Endothelial cell of umbilical vein (primary cell): ENCODE measurements at regions not wholly inside any gene's neighbourhood (a gene's known extent, or its start where the extent isn't known, plus 50 kb on each side); places are given as distances from the start of the nearest gene placed in this dataset.

Source experiments
- BruUV-seq: library from RNA; stranded (reverse); fragments of 400-500 nt; replicated peaks from 2 replicates; lab custom pipeline; 2021; lab: Mats Ljungman, UMichigan
- CTCF ChIA-PET: fragments of 300-600, 350-600 bp; sonication (Branson Sonifier 250); formaldehyde crosslinking; loops from one replicate; lab custom pipeline; 2021; ENCODE audit warnings: antibody characterized with exemption, inconsistent platforms; lab: Charles Lee
- POLR2A ChIA-PET: fragments of 300-600, 350-600 bp; sonication (Branson Sonifier 250); formaldehyde crosslinking; loops from one replicate; lab custom pipeline; 2021; ENCODE audit warnings: antibody characterized with exemption, inconsistent platforms; lab: Charles Lee
- DNase-seq: peaks from one replicate; pipeline ENCODE4 v3.0.0-alpha.2; 2011; ENCODE audit warnings: low read depth, low spot score
- FAIRE-seq: peaks from 2 replicates; lab custom pipeline; 2011; peaks lifted over from hg19 to GRCh38; lab: Jason Lieb, UNC
- H2AFZ ChIP-seq: 2 replicates; pipeline ENCODE4 v1.6.0; 2012; ENCODE audit warnings: low read depth, low read length, control low read depth, inconsistent platforms
- H3K27ac ChIP-seq: 2 replicates; pipeline ENCODE4 v1.5.1; 2011; ENCODE audit warnings: low read depth, mild to moderate bottlenecking, control low read depth, low read length, moderate library complexity; ENCODE audit not compliant: insufficient read depth
- H3K27me3 ChIP-seq, 2 experiments: 2 replicates each; pipeline versions ENCODE4 v1.6.0 to v1.6.1; 2011; ENCODE audit warnings: low read length in 2 of 2, mixed read lengths in 1 of 2; ENCODE audit not compliant: control insufficient read depth in 2 of 2, insufficient read depth in 2 of 2
- H3K36me3 ChIP-seq, 2 experiments: 2 replicates in 1 of 2; 3 replicates in 1 of 2; pipeline ENCODE4 v1.5.1; 2011; ENCODE audit warnings: low read length in 2 of 2, mild to moderate bottlenecking in 1 of 2, moderate library complexity in 1 of 2; ENCODE audit not compliant: control insufficient read depth in 2 of 2, insufficient read depth in 2 of 2; ENCODE audit errors: extremely low read depth in 1 of 2
- H3K4me1 ChIP-seq: 3 replicates; pipeline ENCODE4 v1.5.1; 2011; ENCODE audit warnings: mild to moderate bottlenecking, low read length; ENCODE audit not compliant: control insufficient read depth, insufficient read depth; ENCODE audit errors: extremely low read depth
- H3K4me2 ChIP-seq: 2 replicates; pipeline ENCODE4 v1.6.1; 2011; ENCODE audit warnings: low read length, control low read depth, mixed read lengths; ENCODE audit not compliant: insufficient read depth
- H3K4me3 ChIP-seq, 3 experiments: fragments of 200-600 bp in 1 of 3; sonication (generic), shearing (Covaris generic) in 1 of 3; replicated peaks in 1 of 3; 2 replicates each; pipeline ENCODE4 v1.5.1; 2011 to 2016; ENCODE audit warnings: control low read depth in 3 of 3, low read length in 3 of 3, mild to moderate bottlenecking in 2 of 3, inconsistent platforms in 1 of 3, low read depth in 1 of 3, moderate library complexity in 1 of 3; ENCODE audit not compliant: insufficient read depth in 1 of 3
- H3K79me2 ChIP-seq: 2 replicates; pipeline ENCODE4 v1.6.0; 2012; ENCODE audit warnings: low read length, inconsistent platforms; ENCODE audit not compliant: control insufficient read depth, insufficient read depth
- H3K9ac ChIP-seq: replicated peaks from 2 replicates; pipeline ENCODE3; 2011; ENCODE audit warnings: low read length, control low read depth; ENCODE audit not compliant: insufficient read depth; ENCODE audit errors: extremely low read depth
- H3K9me1 ChIP-seq: replicated peaks from 3 replicates; pipeline ENCODE4 v1.6.0; 2011; ENCODE audit warnings: mild to moderate bottlenecking, low read length; ENCODE audit not compliant: control insufficient read depth, insufficient read depth; ENCODE audit errors: extremely low read depth
- H3K9me3 ChIP-seq: replicated peaks from 2 replicates; pipeline ENCODE4 v1.5.1; 2012; ENCODE audit warnings: low read length, inconsistent platforms; ENCODE audit not compliant: control insufficient read depth, insufficient read depth
- H4K20me1 ChIP-seq: replicated peaks from 2 replicates; pipeline ENCODE3; 2011; ENCODE audit warnings: mild to moderate bottlenecking, low read length; ENCODE audit not compliant: control insufficient read depth, insufficient read depth; ENCODE audit errors: extremely low read depth
- EZH2 ChIP-seq: IDR thresholded peaks from 2 replicates; pipeline ENCODE4 v1.6.1; 2012; ENCODE audit warnings: borderline replicate concordance, low read depth, mild to moderate bottlenecking, moderate library complexity, low read length, inconsistent platforms; ENCODE audit not compliant: severe bottlenecking
- FOS ChIP-seq: IDR thresholded peaks from 2 replicates; pipeline ENCODE4 v1.6.1; 2011; ENCODE audit warnings: mild to moderate bottlenecking, low read length, moderate library complexity, borderline replicate concordance; ENCODE audit not compliant: insufficient read depth
- GATA2 ChIP-seq: IDR thresholded peaks from 2 replicates; pipeline ENCODE4 v1.7.0; 2011; ENCODE audit warnings: low read depth, mild to moderate bottlenecking, moderate library complexity, mixed read lengths, low read length; ENCODE audit not compliant: insufficient read length, insufficient read depth
- JUN ChIP-seq: IDR thresholded peaks from 2 replicates; pipeline ENCODE4 v1.6.1; 2011; ENCODE audit warnings: borderline replicate concordance, low read depth; ENCODE audit not compliant: insufficient read length, insufficient read depth
- MYC ChIP-seq: IDR thresholded peaks from one replicate; pipeline ENCODE4 v1.6.1; 2011; ENCODE audit warnings: mild to moderate bottlenecking, low read depth, low read length
- POLR2A ChIP-seq: IDR thresholded peaks from 2 replicates; pipeline ENCODE4 v1.6.1; 2012; ENCODE audit warnings: low read depth, mild to moderate bottlenecking, control low read depth, low read length
- POLR2AphosphoS5 ChIP-seq: IDR thresholded peaks from 2 replicates; pipeline ENCODE4 v1.6.1; 2012; ENCODE audit warnings: low read depth, mild to moderate bottlenecking, control low read depth, low read length, moderate library complexity; ENCODE audit not compliant: insufficient read depth
- dilution Hi-C: fragments of 300-500 bp; cut with MboI; formaldehyde crosslinking; loops from one replicate; pipeline ENCODE4 v1.15.0; 2019; ENCODE audit warnings: low sequenced_read_pairs; ENCODE audit not compliant: extremely low pct_ligation_motif_present
- intact Hi-C: fragments of 100-400 bp; cut with micrococcal nuclease; formaldehyde crosslinking; loops from one replicate; pipeline ENCODE4 v1.10.0; 2022
- TF ChIP-seq, protein P1 (sequence below): IDR thresholded peaks from 2 replicates; pipeline ENCODE4 v1.6.1; 2011; ENCODE audit not compliant: insufficient read depth, insufficient read length
- TF ChIP-seq, protein P2 (sequence below), 2 donors: IDR thresholded peaks; 1 replicate in 1 of 2; 2 replicates in 1 of 2; pipeline ENCODE4 v1.5.1; 2011; ENCODE audit warnings: low read length in 2 of 2, mild to moderate bottlenecking in 2 of 2, moderate library complexity in 2 of 2, control low read depth in 1 of 2, inconsistent platforms in 1 of 2, low read depth in 1 of 2; ENCODE audit not compliant: insufficient read depth in 1 of 2; ENCODE audit errors: extremely low read depth in 1 of 2

DNA sequence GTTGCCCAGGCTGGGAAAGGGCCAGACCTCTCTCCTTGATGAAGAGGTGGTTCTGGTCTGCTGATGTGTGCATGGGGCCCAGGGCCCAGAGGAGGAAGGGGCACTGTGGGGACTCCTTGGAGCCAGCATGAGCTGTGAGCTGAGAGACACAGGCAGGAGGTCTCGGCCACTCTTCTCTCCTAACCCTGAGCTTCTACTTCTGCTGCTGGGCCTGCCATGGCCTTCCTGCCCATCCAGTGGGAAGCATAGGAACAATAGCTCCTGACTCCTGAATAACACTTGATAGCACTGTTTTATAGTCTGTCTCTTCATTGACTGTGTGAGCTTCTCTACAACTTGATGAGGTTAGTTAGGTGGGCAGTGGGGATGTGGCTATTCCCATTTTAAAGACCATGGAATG is 181.1 kb downstream of the UTP18 start:
- no peaks in the 10 kb centered on the region for H3K9me1 ChIP-seq
- no peaks in the 10 kb centered on the region for H3K79me2 ChIP-seq
- no peaks in the 10 kb centered on the region for H3K9me3 ChIP-seq
- H3K27ac ChIP-seq, result no peak overlapping the region
- H3K4me3 ChIP-seq, result no peak overlapping the region
- FAIRE-seq, result no peak
- TF ChIP-seq POLR2AphosphoS5, result no peak
- TF ChIP-seq EZH2, result no peak
- TF ChIP-seq, protein P1, sequence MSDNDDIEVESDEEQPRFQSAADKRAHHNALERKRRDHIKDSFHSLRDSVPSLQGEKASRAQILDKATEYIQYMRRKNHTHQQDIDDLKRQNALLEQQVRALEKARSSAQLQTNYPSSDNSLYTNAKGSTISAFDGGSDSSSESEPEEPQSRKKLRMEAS, result no peak
- no peak for TF ChIP-seq GATA2
- no peak for TF ChIP-seq POLR2A
- TF ChIP-seq MYC, result no peak
- TF ChIP-seq FOS, result no peak
- TF ChIP-seq, protein P2, sequence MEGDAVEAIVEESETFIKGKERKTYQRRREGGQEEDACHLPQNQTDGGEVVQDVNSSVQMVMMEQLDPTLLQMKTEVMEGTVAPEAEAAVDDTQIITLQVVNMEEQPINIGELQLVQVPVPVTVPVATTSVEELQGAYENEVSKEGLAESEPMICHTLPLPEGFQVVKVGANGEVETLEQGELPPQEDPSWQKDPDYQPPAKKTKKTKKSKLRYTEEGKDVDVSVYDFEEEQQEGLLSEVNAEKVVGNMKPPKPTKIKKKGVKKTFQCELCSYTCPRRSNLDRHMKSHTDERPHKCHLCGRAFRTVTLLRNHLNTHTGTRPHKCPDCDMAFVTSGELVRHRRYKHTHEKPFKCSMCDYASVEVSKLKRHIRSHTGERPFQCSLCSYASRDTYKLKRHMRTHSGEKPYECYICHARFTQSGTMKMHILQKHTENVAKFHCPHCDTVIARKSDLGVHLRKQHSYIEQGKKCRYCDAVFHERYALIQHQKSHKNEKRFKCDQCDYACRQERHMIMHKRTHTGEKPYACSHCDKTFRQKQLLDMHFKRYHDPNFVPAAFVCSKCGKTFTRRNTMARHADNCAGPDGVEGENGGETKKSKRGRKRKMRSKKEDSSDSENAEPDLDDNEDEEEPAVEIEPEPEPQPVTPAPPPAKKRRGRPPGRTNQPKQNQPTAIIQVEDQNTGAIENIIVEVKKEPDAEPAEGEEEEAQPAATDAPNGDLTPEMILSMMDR (IDR thresholded peaks at IDR 0.05; ENCODE audit: extremely low read depth in 1 of 2, insufficient read depth in 1 of 2, low read depth in 1 of 2, low read length in 2 of 2), result no peak
- no peak for TF ChIP-seq JUN
- H3K4me2 ChIP-seq, result no peak overlapping the region
- H3K4me1 ChIP-seq, result no peaks in the 10 kb centered on the region
- H3K27me3 ChIP-seq, result no peaks in the 10 kb centered on the region
- no TSS peak for BruUV-seq
- CTCF ChIA-PET, result interaction anchor here (0.6 kb wide), 1 partner anchor 1659 kb away, joined by 3 read pairs; no protein-coding TSS in a partner anchor
- POLR2A ChIA-PET, result no interaction called here
- dilution Hi-C loops, result no loop called here
- no peak overlapping the region for H2AFZ ChIP-seq
- H4K20me1 ChIP-seq, result no peaks in the 10 kb centered on the region
- intact Hi-C loops, result no loop called here
- DNase-seq, result no peak
- H3K9ac ChIP-seq, result no peak overlapping the region
- H3K36me3 ChIP-seq, result no peaks in the 10 kb centered on the region
